NCI-H1694 treated with DMSO at 0.1 percent for 48 hours (cell line): ENCODE measurements at regions not wholly inside any gene's neighbourhood (a gene's known extent, or its start where the extent isn't known, plus 50 kb on each side); places are given as distances from the start of the nearest gene placed in this dataset.
"Not testable (repeated sequence)": the region's sequence is repeated elsewhere in the genome, so short reads cannot be mapped to it uniquely, and the experiment has no call there.

Experiments used
- DNase-seq: peaks from one replicate; lab custom pipeline; 2025; lab: John Stamatoyannopoulos, UW

DNA sequence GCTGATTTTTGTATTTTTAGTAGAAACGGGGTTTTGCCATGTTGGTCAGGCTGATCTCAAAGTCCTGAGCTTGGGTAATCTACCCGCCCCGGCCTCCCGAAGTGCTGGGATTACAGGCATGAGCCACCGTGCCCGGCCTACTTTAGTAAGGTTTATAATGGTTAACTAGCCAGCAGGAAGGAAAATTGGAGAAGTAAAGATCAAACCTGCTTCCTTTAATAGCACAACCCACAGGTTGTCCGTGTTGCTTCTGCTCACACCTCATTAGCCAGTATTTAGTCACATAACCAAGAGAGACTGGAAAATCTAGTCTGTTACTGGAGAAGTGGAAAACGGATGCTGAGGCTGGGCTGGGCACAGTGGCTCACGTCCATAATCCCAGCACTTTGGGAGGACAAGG is 51.9 kb upstream of the TBL1XR1 start:
- no peak for DNase-seq

- DNase-seq = no peak
These were observed 52.9 kb upstream of the TBL1XR1 start for GRCh38 chr3:177250151-177250550.

DNA sequence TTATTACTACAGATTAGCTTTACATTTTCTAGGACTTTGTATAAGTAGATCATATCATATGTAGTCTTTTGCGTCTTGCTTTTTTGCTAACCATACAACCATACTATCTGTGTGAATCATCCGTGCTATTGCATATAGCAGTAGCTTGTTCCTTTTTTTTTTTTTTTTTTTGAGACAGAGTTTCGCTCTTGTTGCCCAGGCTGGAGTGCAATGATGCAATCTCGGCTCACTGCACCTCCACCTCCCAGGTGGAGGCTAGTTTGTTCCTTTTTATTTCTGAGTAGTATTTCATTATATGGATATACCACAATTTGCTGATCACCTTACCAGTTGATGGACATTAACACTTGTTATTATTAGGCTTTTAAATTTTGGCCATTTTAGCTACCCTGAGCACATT is 54.5 kb upstream of the TBL1XR1 start:
- no peak for DNase-seq

DNA sequence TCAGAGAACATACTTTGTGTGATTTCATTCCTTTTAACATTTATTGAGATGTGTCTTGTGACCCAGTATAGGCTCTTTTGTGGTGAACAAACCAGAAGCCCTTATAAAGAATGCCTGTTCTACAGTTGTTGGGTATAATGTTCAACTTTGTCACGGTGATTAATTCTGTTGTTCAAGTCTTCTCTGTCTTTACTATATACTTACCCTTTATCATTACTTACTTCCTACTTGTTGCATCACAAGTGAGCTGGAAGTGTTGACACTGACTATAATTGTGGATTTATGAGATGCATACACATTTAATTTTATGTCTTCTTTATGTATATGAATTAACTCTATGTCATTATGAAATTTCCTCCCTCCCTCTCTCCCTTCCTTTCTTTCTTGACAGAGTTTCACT is 59.7 kb upstream of the TBL1XR1 start:
- DNase-seq = no peak

DNA sequence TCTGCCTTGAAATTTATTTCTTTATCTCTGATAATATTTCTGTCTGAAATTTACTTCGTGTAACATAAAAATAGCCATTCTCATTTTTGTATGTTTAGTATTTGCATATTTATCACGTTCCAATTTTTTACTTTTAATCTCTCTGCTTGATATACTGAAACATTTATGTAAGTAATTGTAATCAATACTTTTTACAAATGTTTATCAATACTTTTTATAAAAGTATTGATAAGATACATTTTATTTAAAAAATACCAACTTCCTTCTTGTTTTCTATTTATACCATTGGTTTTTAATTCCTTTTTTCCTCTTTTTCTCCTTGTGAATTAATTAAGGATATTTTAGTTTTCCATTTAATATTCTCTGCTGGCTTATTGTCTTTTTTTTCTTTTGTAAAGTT is 60.3 kb upstream of the TBL1XR1 start:
- no peak for DNase-seq

GRCh38 chr3:177262396-177262795 is 65.1 kb upstream of the TBL1XR1 start:
- no peak for DNase-seq

GRCh38 chr3:177263615-177264368 is 66.5 kb upstream of the TBL1XR1 start:
- DNase-seq = no peak

DNA sequence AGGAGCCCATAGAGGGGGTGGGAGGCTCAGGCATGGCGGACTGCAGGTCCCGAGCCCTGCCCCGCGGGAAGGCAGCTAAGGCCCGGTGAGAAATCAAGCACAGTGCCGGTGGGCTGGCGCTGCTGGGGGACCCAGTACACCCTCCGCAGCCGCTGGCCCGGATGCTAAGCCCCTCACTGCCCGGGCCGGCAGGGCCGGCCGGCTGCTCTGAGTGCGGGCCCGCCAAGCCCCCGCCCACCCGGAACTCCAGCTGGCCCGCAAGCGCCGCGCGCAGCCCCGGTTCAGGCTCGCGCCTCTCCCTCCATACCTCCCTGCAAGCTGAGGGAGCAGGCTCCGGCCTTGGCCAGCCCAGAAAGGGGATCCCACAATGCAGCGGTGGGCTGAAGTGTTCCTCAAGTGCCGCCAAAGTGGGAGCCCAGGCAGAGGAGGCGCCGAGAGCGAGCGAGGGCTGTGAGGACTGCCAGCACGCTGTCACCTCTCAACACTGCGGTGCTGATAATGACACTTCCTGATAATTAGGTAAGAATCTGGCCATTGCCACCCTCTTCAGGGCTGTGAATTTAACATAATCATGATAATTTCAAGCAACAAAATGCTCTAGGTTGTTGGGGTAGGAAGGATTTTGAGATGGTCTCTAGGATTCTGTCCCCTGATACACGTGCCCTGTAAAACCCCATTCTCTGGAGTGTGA is 74.7 kb upstream of the TBL1XR1 start:
- DNase-seq = not testable (repeated sequence)

- DNase-seq = no peak
These were observed 80.7 kb upstream of the TBL1XR1 start for GRCh38 chr3:177278016-177278415.

GRCh38 chr3:177279118-177279815 is 82.0 kb upstream of the TBL1XR1 start:
- DNase-seq = no peak

- no peak for DNase-seq
These were observed 84.2 kb upstream of the TBL1XR1 start for GRCh38 chr3:177281292-177282118.

- peak; percentile 7 for DNase-seq
These were observed 84.9 kb upstream of the TBL1XR1 start for GRCh38 chr3:177282119-177282655.

- DNase-seq = no peak
These were observed 86.7 kb upstream of the TBL1XR1 start for GRCh38 chr3:177283983-177284382.

DNA sequence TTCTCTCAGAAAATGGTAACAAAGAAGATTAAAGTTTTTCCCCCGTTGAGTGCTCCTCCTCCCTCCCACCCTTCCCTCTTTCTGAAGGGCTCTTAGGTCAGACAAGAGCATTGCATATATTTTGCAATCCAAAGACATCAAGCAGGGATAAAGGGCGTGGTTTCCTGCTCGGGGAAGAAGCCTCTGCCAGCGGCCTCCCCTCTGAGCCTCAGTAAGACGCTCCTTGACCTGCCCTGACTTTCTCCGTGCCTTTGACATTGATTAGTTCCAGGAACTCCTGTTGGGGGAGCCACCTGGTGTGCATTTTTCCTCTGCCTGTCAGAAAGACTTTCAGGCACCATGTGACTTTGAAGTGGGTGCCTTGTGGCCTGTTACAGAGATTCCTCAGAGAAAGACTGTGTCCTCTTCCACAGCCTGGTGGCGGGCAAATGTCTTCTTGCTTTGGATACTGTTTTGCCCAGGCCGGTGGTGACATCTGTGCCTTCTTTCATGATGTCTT is 87.2 kb upstream of the TBL1XR1 start:
- DNase-seq = no peak

DNA sequence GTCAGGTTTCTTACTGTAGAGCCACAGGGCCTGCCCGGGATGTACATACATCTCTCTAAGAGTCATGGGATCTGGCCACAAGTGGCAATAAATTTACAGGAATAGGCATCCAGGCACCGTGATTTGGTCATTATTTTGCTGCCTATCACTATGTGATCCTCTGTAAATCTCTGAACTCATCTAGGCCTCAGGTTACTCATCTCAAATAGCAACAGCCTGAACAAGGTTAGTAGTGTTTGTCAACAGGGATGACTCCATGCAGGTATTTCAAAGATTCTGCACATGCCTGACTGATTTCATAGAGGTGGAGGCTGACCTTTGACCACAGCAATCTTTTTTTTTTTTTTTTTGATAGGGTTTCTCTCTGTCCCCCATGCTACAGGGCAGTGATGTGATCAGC is 88.8 kb upstream of the TBL1XR1 start:
- no peak for DNase-seq

DNA sequence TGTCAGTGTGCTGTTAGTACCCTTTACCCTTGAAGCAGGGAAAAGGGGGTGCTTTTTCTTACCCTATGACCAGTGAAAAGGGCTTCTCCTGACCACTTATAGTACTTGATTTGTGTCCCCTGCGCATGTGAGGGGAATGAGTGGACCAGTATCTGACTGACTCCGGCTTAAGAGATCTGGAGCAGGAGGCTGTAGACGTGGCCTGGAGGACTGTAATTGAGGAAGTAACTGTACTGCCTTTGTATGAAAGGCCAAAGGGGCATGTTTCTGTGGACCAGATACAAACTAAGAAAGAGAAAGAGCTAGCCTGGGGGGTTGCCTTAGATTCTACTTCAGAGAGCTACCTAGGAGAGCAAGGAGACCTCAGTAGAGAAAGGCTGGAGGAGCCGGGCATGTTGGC is 89.9 kb upstream of the TBL1XR1 start:
- DNase-seq = no peak

DNA sequence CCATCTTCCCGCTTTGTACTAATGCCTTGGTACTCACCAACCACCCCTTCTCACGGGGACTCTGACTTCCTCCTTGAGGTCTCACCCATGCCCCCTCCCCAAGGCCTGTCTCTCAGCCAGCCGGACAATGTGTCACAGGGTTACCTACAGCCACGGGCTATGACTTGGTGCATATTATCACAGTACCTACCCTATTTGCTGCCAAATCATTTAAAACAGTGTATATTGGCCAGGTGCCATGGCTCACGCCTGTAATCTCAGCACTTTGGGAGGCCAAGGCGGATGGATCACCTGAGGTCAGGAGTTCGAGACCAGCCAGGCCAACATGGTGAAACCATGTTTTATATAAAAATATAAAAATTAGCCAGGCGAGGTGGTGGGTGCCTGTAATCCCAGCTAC is 93.4 kb upstream of the TBL1XR1 start:
- DNase-seq = no peak

DNA sequence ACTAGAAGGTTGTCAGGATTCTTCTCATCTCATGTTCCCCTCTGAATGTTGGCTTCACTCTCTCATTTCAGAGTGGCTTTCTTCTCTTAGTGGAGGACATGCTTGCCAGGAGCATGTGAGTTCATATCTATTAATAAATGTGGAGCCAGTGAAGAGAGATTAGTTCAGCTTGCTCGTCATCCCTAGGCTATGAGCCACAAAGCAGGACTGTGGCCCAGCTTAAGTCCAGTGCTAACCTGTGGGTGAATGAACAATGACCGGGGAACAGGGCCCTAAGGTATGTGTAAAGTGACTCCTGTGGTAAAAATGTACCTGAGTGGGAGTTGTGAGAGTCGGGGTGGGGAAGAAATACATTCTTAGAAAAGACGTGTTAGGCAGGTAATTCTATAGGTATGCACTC is 96.9 kb upstream of the TBL1XR1 start:
- no peak for DNase-seq

DNA sequence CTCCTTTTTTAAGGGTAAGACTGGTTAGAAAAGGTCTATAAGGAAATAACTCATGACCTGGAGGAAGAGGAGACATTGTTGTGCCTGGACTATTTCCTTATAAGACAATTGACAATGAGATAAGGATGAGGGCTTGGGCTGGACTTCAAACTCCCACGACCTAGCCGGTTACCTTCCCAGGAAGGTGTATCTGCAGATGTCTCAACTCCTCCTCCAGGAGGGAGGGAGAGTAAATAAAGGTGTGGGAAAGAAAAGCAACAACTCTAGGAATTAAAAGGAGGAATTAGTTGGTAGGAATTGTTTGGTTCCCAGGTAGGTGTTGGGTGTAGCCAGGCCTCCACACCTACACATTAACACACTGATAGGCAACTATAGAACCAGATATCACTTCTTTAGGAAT is 97.8 kb upstream of the TBL1XR1 start:
- no peak for DNase-seq

- no peak for DNase-seq
These were observed 102.0 kb upstream of the TBL1XR1 start for GRCh38 chr3:177299250-177299649.

DNA sequence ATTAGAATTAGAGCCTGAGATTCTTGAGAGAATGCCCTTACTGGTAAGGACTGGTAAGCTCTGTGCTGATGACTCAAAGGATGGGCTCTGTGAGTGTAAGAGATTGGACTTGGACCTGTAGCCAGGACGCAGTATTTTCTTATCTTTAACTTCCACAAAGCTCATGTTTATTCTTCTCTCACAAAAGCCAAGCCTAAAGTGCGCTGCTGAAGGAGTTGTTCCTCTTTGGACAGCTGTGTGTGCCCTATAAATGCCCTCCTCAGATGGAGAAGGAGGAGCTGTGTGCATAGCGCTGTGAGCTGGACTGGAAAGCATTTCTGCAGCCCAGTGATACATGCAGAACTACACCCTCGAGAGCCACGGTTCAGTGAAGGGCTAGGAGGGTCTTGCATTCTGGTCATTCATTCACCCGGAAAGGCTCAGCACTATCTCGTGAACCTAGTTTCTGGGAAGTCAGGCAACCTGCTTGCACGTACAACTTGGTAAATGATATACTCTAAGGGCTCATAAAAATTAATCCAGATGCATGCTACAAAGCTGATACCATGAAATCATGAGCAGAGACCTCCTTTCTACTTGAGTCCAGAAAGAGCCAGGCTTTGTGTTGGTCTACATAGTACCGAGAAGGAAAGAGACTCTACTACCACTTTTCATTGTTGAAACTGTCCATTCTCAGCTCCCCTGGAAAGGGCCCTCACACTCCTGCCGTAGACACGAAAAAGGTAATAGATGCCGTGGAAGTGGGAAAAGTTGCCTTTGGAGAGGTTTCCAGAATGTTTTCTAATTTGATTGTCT is 103.0 kb upstream of the TBL1XR1 start:
- no peak for DNase-seq
